Right atrium auricular region (tissue), 2 donors: ENCODE measurements at regions not wholly inside any gene's neighbourhood (a gene's known extent, or its start where the extent isn't known, plus 50 kb on each side); places are given as distances from the start of the nearest gene placed in this dataset.

ENCODE experiments used
- DNase-seq: peaks from one replicate; pipeline ENCODE4 v3.0.0-alpha.2; 2019; ENCODE audit warnings: low spot score
- H3K27ac ChIP-seq, 2 donors: fragments of 200-600 bp; sonication (generic); 1 replicate in 1 of 2; 2 replicates in 1 of 2; pipeline ENCODE4 v1.5.1; 2016 to 2019
- H3K27me3 ChIP-seq, 2 donors: fragments of 200-600 bp; sonication (generic); one replicate each; pipeline versions ENCODE4 v1.5.1 to v1.6.0; 2017 to 2019
- H3K36me3 ChIP-seq: fragments of 200-600 bp; sonication (generic); one replicate; pipeline ENCODE4 v1.5.1; 2016
- H3K4me1 ChIP-seq, 2 donors: fragments of 200-600 bp; sonication (generic); one replicate each; pipeline versions ENCODE4 v1.5.1 to v1.6.0; 2017 to 2019
- H3K4me3 ChIP-seq, 2 donors: fragments of 200-600 bp; sonication (generic); 1 replicate in 1 of 2; 2 replicates in 1 of 2; pipeline ENCODE4 v1.5.1; 2017 to 2019; ENCODE audit warnings: mild to moderate bottlenecking in 1 of 2, moderate library complexity in 1 of 2
- H3K9me3 ChIP-seq, 2 donors: fragments of 200-600 bp; sonication (generic); one replicate each; pipeline ENCODE4 v1.5.1; 2019
- TF ChIP-seq, protein P1 (sequence below), 2 donors: fragments of 200-600 bp; sonication (generic); IDR thresholded peaks; one replicate each; pipeline ENCODE4 v1.5.1; 2019; ENCODE audit warnings: antibody characterized with exemption in 2 of 2

GRCh38 chr5:129163810-129164378 is 69.3 kb downstream of the ISOC1 start:
- Histone ChIP-seq H3K9me3 (peaks cover 0 to 13% of the 10 kb centered on the region in 2 donors), H3K36me3 (no peaks in the 10 kb centered on the region), H3K4me1 (no peaks in the 10 kb centered on the region), H3K27me3 (no peaks in the 10 kb centered on the region), H3K27ac (no peak overlapping the region), H3K4me3 (no peak overlapping the region)
- TF ChIP-seq, protein P1, sequence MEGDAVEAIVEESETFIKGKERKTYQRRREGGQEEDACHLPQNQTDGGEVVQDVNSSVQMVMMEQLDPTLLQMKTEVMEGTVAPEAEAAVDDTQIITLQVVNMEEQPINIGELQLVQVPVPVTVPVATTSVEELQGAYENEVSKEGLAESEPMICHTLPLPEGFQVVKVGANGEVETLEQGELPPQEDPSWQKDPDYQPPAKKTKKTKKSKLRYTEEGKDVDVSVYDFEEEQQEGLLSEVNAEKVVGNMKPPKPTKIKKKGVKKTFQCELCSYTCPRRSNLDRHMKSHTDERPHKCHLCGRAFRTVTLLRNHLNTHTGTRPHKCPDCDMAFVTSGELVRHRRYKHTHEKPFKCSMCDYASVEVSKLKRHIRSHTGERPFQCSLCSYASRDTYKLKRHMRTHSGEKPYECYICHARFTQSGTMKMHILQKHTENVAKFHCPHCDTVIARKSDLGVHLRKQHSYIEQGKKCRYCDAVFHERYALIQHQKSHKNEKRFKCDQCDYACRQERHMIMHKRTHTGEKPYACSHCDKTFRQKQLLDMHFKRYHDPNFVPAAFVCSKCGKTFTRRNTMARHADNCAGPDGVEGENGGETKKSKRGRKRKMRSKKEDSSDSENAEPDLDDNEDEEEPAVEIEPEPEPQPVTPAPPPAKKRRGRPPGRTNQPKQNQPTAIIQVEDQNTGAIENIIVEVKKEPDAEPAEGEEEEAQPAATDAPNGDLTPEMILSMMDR (IDR thresholded peaks at IDR 0.05): no peak
- DNase-seq: no peak

- TF ChIP-seq, protein P1 (IDR thresholded peaks at IDR 0.05): no peak
- no peak overlapping the region for H3K4me3 ChIP-seq
- H3K4me1 ChIP-seq: no peaks in the 10 kb centered on the region
- H3K9me3 ChIP-seq: no peaks in the 10 kb centered on the region
- no peaks in the 10 kb centered on the region for H3K27me3 ChIP-seq
- H3K36me3 ChIP-seq: no peaks in the 10 kb centered on the region
- no peak overlapping the region for H3K27ac ChIP-seq
- no peak for DNase-seq
Measured at GRCh38 chr5:129170050-129170449, 75.5 kb downstream of the ISOC1 start.

DNA sequence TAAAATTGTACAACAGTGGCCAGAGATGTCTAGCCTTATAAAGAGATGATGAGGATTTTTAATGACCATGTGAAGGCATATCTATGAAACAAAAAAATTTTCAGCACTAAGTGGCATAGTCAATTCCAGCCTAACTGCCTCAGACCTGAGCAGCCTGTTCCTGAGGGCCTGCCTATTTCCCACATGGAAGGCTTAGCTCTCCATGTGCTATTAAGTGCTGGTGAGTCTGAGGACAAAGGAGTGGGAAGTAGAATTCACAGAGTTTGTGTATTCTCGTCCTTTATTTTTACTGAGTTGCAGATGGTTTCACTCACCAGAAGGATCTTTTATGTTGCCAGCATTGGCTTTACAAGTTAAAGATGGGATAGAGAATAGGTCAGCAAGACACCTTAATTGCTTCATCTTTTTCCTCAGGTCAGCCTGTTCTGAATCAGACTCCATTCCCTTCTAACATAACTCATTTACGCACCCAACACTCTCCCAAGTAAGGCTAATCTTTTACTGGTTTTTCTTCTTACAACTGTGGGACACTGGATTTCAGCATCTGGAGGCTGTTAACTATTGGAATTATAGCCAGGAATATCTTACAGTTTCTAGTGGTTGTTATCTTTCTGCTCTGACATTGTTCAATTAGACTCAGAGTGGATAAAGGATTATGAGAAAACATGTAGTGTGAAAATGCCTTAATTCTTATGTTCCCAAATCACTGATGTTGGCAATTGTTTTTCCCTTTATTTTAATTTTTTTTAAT is 76.8 kb downstream of the ISOC1 start:
- Histone ChIP-seq H3K4me1 (no peaks in the 10 kb centered on the region), H3K27ac (no peak overlapping the region), H3K36me3 (no peaks in the 10 kb centered on the region), H3K27me3 (no peaks in the 10 kb centered on the region), H3K9me3 (no peaks in the 10 kb centered on the region), H3K4me3 (no peak overlapping the region)
- DNase-seq: no peak
- TF ChIP-seq, protein P1 (IDR thresholded peaks at IDR 0.05): no peak

DNA sequence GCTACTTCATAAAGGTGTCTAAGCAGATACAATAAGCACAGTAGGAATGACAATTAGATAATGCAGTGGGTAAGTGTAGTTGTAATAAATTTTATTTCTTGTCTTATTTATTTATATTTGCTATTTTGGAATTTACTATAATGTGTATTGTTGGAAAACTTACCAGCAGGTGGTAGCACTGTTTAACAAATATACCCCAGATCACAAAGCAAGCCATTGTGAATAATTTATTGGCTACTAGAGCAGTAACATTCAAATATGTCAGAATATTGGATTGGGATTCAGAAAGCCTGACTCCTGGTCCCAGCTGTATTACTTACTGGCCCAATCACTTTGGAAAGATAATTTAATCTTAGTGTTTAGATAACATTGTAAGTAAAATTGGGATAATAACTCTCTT is 78.0 kb downstream of the ISOC1 start:
- no peaks in the 10 kb centered on the region for H3K4me1 ChIP-seq
- TF ChIP-seq, protein P1 (IDR thresholded peaks at IDR 0.05): peak in 1 of 2 donors; percentile 39
- no peaks in the 10 kb centered on the region for H3K36me3 ChIP-seq
- H3K9me3 ChIP-seq: no peaks in the 10 kb centered on the region
- no peak overlapping the region for H3K4me3 ChIP-seq
- no peak for DNase-seq
- no peaks in the 10 kb centered on the region for H3K27me3 ChIP-seq
- no peak overlapping the region for H3K27ac ChIP-seq

DNA sequence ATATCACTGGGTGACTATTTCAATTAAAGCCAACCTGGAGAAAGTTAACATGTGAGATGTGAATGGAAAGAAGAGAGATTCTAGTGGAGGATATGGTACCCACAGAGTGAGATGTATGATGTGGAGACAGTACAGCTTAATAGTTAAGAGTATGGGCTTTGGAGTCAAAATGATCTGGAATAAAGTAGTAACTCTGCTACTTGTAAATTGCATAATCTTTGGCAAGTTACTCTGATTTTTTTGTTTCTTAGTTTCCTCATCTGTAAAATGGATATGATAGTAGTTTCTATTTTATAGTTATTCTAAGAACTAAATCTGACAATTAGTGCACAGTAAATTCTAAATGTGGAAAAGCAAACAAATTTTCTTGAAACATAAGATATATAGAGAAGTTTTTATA is 79.2 kb downstream of the ISOC1 start:
- H3K27ac ChIP-seq: no peak overlapping the region
- TF ChIP-seq, protein P1 (IDR thresholded peaks at IDR 0.05): no peak
- H3K27me3 ChIP-seq: no peaks in the 10 kb centered on the region

More for the DNA sequence above, 79.2 kb downstream of the ISOC1 start:
- no peaks in the 10 kb centered on the region for H3K36me3 ChIP-seq
- no peak for DNase-seq
- H3K9me3 ChIP-seq: no peaks in the 10 kb centered on the region
- H3K4me1 ChIP-seq: no peaks in the 10 kb centered on the region
- H3K4me3 ChIP-seq: no peak overlapping the region
